GM21390 (cell line): ENCODE measurements at regions not wholly inside any gene's neighbourhood (a gene's known extent, or its start where the extent isn't known, plus 50 kb on each side); places are given as distances from the start of the nearest gene placed in this dataset.

Source experiments
- ATAC-seq: cut with Tn5 transposase; IDR thresholded peaks from one replicate; pipeline ENCODE4 v1.9.1; 2021; ENCODE audit not compliant: unreplicated experiment

- ATAC-seq: no peak
Observed at GRCh38 chr12:60980558-60980957, 1279.6 kb upstream of the USP15 start.

DNA sequence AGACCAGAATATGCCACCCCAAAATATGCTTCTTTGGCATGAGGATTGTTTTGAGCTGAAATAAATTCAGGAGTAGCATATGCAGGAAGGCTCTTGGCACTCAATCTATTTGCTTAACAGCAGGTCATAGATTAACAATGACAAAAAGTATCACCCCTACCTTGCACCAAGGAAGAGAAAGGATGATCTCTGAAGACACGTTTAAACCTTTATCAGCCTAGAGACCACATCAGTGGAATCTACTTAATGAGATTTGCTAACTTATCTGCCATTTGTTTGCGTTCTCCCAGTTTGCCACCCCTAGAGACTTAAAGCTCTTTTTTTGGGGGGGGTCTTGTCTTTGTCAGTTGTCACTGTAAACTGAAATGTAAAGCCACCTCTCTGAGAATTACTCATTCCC lies 1278.7 kb upstream of the USP15 start:
- ATAC-seq: no peak

- ATAC-seq: no peak
Observed at GRCh38 chr12:60992087-60992486, 1268.1 kb upstream of the USP15 start.

DNA sequence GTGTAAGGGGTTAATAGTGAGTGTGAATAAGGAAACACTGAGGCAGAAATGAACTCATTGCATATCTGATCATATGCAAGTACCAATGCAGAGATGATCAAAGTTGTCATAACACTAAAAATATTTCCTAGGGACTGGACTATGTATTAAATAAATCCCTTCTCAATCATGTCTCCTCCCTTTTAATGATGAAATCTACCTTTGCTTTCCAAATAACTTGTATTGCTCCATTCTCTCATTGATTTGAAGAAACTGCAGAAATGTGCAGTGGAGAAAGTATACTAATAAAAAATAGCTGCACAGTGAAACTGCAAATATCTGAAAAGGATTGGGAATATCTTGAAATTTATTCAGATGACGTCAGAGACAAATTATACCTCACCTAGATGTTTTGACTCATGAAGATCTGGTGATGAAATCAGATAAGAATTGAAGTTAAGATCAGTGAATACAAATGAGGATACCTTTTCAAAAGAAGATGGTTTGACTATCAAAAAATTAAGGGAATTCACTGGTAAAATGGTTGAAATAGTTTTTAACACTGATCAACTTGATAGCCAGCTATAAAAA lies 1264.9 kb upstream of the USP15 start:
- no peak for ATAC-seq

DNA sequence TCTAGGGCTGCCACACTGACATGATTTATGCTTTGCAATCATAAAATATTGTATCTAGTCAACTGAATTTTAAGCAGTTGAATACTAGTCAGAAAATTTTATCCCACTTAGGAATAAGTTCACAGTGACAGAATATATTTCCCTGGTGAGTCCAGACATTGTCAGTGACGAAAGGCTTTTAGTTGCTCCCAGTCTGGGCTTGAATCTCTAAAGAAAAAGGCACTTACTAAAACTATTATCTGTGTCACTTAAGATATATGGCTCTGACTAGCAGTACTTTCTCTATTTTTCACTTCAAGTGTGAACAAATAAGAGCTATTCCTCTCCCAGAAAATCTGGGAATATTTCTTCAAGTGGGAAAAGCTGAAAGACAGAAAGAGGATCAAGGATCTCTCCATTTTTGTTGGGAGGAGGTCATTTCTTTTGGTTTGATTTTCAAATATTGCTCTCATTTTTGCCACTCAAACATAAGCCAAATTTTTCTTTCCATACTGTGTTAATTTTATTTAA lies 1262.3 kb upstream of the USP15 start:
- no peak for ATAC-seq

- no peak for ATAC-seq
Observed at GRCh38 chr12:61009192-61009591, 1251.0 kb upstream of the USP15 start.

GRCh38 chr12:61011767-61012423 lies 1248.3 kb upstream of the USP15 start:
- ATAC-seq: no peak

DNA sequence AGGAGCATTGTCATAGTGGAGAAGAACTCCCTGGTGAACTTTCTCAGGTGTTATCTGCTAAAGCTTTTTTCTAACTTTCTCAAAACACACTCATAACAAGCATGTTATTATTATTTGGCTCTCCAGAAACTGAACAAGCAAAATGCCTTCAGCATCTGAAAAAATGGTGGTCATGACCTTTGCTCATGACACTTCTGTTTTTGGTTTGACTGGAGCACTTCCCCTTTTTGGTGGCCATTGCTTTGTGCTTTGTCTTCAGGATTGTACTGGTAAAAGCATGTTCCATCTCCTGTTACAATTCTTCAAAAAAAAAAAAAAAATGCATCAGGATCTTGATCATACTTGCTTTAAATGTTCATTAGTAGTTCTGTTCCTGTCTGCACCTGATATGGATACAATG lies 1241.6 kb upstream of the USP15 start:
- ATAC-seq: no peak

DNA sequence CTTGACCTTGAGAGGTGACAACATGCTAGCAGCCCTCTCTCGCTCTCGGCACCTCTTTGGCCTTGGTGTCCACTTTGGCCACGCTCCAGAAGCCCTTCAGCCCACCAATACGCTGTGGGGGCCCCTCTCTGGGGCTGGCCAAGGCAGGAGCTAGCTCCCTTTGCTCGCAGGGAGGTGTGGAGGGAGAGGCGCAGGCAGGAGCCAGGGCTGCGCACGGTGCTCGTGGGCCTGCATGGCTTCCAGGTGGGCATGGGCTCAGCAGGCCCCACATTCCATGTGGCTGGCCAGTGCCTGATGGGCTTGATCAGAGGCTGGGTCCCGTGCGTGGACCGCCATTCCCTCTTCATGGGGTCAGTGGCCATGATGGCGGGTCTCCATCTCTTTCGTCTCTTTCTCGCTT lies 1237.0 kb upstream of the USP15 start:
- ATAC-seq: no peak

- no peak for ATAC-seq
Observed at GRCh38 chr12:61029516-61029915, 1230.7 kb upstream of the USP15 start.

DNA sequence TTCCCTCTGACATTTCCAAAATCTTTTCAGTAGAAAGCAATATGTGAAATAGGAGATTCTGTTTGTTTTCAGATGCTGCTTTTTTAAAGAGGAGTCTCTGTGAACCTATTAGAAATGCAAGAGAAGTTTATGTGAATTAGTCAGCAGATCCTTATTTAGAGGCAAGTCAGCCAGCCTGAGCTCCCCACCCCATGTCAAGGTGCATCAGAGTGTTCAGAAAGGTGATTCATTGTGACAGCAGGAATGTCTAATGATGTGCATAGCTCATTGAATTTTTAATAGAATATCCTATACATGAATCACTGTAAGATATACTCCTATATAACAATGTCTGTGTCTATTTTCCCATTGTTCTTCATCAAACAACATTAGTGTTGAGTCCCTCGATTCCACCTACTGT lies 1222.4 kb upstream of the USP15 start:
- no peak for ATAC-seq

- no peak for ATAC-seq
Observed at GRCh38 chr12:61043838-61044237, 1216.4 kb upstream of the USP15 start.

DNA sequence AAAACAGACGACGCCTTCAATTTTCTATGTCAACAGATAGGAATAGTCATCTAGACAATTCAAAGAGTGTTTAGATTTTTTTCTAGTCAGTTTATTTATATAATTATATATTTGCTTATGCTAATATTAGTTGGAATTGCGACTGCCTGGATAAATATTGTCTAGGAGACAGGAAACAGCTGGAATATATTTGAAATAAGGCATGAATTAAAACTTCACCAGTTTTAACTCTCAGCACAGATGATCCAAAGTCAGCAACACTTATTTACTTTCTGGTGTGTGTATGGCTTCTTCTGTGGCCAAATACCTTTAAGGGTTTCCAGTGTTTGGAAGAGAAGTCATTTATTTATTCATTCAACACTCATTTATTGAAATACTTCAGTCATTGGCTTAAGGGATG lies 1215.4 kb upstream of the USP15 start:
- ATAC-seq: no peak

GRCh38 chr12:61070640-61071414 lies 1189.4 kb upstream of the USP15 start:
- ATAC-seq: no peak

DNA sequence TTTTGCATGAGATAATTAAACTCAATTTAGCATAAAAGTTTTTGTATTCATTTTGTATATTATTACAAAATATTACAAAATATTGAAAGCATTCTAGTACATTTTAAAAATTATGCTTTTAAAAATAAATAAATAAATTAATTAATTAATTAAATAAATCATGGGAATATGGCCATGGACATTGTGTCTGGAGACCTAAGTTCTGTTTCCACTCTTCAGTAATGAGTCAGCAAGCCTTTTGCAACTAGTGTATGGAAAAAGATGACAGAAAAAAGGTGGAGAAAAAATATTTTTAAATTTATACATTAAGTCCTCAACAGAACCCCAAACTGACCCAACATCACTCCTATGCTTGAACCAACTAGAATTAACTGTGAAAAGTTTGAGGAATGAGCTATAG lies 1187.5 kb upstream of the USP15 start:
- ATAC-seq: no peak

- no peak for ATAC-seq
Observed at GRCh38 chr12:61095111-61095510, 1165.1 kb upstream of the USP15 start.

DNA sequence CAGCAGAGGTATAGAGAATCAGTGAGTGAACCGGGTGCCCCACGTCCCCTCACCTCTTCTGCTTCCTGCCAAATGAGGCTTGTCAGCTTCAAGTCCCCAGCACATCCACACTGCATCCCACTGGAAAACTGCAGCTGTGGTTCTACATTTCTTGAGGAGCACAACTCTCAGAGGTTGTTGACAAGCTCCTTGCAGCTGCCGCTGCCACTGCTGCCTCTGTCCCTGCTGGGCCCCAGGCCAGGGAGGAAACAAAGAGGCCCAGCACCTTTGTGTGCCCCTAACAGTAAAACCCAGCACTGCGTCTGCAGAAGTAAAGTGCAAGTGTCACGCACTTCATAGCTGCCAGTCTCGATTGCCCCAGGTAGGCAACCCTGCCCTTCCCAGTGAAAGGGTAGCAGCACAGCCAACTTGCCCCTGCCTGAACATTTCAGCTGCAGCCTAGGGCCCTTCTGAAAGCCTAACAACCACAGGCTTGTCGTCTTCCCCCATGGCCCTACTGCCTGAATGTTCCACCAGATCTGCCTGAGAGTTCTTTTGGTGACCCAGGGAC lies 1162.1 kb upstream of the USP15 start:
- no peak for ATAC-seq

DNA sequence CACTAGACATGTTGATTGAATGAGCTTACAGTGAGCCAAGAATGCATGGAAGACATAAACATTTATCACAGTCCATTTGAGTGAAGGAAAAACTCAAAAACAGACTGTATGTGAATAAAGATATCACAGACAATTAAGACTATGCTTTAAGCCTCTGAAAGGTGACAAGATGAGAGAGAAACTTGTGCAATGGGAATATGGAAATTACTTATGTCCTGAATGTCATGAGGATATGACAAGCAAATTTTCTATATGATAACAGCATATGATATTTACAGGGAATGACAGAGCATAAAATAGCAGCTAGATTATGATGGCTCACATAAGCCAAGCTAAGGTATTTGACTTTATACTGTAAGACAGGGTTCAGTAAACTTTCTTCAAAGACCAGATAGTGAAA lies 1153.1 kb upstream of the USP15 start:
- ATAC-seq: no peak

DNA sequence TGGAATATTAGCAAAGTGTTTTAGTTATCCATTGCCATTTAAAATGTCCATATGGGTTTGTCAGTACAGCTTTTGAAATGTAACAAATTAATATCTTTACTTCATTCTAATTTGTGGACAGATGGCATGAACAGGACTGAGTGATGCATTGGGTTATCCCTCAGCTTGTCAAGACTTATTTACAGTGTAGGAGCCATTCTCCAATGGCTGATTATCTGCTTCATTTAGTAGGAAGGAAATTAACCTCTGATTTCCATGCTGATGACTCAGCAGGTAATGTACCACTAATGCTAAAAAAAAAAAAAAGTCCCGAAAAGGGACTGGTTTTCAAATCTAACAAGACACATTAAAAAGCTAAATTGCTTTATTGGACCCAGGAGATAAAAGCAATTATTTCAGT lies 1149.0 kb upstream of the USP15 start:
- no peak for ATAC-seq

DNA sequence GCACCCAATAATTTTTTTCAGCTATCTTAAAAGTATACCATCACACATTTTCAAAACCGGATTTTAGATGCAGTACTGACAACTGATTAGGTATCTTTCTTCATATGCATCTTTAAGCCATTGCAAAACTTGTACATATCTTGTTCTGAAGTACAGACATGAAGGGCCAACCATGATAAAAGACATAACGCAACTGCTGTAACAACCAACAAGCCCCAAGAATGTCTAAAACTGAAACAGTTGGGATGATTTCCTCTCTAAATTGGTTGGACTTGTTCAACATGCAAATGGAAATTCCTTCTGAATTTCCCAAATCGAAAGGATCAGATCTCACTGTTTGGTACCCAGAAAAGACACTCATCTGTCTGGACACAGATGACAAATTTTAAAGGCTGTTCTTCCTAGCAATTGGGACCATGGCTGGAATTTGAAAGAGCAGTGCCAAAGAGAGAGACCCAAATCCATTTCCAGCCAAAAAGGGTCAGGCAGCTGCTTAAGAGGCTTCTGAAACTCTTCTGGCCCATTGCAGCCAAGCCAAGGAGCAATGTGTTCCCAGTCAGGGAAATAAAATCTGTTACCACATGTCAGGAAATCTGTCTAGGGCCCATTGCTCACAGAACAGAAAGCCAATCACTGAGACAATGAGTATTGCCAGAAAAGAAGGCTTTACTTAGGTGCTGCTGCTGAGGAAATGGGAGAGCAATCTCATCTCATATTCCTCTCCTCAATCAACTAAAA lies 1122.4 kb upstream of the USP15 start:
- ATAC-seq: no peak

DNA sequence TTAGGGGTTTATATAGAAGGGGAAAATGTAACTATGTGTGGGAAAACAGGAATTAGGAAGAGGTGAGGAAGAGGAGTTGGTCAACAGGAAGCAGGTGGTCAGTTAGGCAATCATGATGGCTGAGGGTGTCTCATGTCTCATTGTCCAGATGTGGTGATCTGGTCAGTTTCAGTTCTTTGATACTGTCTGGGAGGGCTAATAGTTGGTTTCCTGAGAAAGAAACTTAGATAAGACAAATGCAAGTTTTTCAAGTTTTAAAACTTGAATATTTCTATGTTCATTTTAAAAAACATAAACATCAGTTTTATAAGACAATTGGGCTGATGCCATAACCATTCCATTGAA lies 1121.8 kb upstream of the USP15 start:
- no peak for ATAC-seq
